Endothelial cell of umbilical vein (primary cell): ENCODE measurements at regions not wholly inside any gene's neighbourhood (a gene's known extent, or its start where the extent isn't known, plus 50 kb on each side); places are given as distances from the start of the nearest gene placed in this dataset.

ENCODE experiments used
- BruUV-seq: library from RNA; stranded (reverse); fragments of 400-500 nt; replicated peaks from 2 replicates; lab custom pipeline; 2021; lab: Mats Ljungman, UMichigan
- CTCF ChIA-PET: fragments of 300-600, 350-600 bp; sonication (Branson Sonifier 250); formaldehyde crosslinking; loops from one replicate; lab custom pipeline; 2021; ENCODE audit warnings: antibody characterized with exemption, inconsistent platforms; lab: Charles Lee
- POLR2A ChIA-PET: fragments of 300-600, 350-600 bp; sonication (Branson Sonifier 250); formaldehyde crosslinking; loops from one replicate; lab custom pipeline; 2021; ENCODE audit warnings: antibody characterized with exemption, inconsistent platforms; lab: Charles Lee
- DNase-seq: peaks from one replicate; pipeline ENCODE4 v3.0.0-alpha.2; 2011; ENCODE audit warnings: low read depth, low spot score
- FAIRE-seq: peaks from 2 replicates; lab custom pipeline; 2011; peaks lifted over from hg19 to GRCh38; lab: Jason Lieb, UNC
- H2AFZ ChIP-seq: 2 replicates; pipeline ENCODE4 v1.6.0; 2012; ENCODE audit warnings: low read depth, low read length, control low read depth, inconsistent platforms
- H3K27ac ChIP-seq: 2 replicates; pipeline ENCODE4 v1.5.1; 2011; ENCODE audit warnings: low read depth, mild to moderate bottlenecking, control low read depth, low read length, moderate library complexity; ENCODE audit not compliant: insufficient read depth
- H3K27me3 ChIP-seq, 2 experiments: 2 replicates each; pipeline versions ENCODE4 v1.6.0 to v1.6.1; 2011; ENCODE audit warnings: low read length in 2 of 2, mixed read lengths in 1 of 2; ENCODE audit not compliant: control insufficient read depth in 2 of 2, insufficient read depth in 2 of 2
- H3K36me3 ChIP-seq, 2 experiments: 2 replicates in 1 of 2; 3 replicates in 1 of 2; pipeline ENCODE4 v1.5.1; 2011; ENCODE audit warnings: low read length in 2 of 2, mild to moderate bottlenecking in 1 of 2, moderate library complexity in 1 of 2; ENCODE audit not compliant: control insufficient read depth in 2 of 2, insufficient read depth in 2 of 2; ENCODE audit errors: extremely low read depth in 1 of 2
- H3K4me1 ChIP-seq: 3 replicates; pipeline ENCODE4 v1.5.1; 2011; ENCODE audit warnings: mild to moderate bottlenecking, low read length; ENCODE audit not compliant: control insufficient read depth, insufficient read depth; ENCODE audit errors: extremely low read depth
- H3K4me2 ChIP-seq: 2 replicates; pipeline ENCODE4 v1.6.1; 2011; ENCODE audit warnings: low read length, control low read depth, mixed read lengths; ENCODE audit not compliant: insufficient read depth
- H3K4me3 ChIP-seq, 3 experiments: fragments of 200-600 bp in 1 of 3; sonication (generic), shearing (Covaris generic) in 1 of 3; replicated peaks in 1 of 3; 2 replicates each; pipeline ENCODE4 v1.5.1; 2011 to 2016; ENCODE audit warnings: control low read depth in 3 of 3, low read length in 3 of 3, mild to moderate bottlenecking in 2 of 3, inconsistent platforms in 1 of 3, low read depth in 1 of 3, moderate library complexity in 1 of 3; ENCODE audit not compliant: insufficient read depth in 1 of 3
- H3K79me2 ChIP-seq: 2 replicates; pipeline ENCODE4 v1.6.0; 2012; ENCODE audit warnings: low read length, inconsistent platforms; ENCODE audit not compliant: control insufficient read depth, insufficient read depth
- H3K9ac ChIP-seq: replicated peaks from 2 replicates; pipeline ENCODE3; 2011; ENCODE audit warnings: low read length, control low read depth; ENCODE audit not compliant: insufficient read depth; ENCODE audit errors: extremely low read depth
- H3K9me1 ChIP-seq: replicated peaks from 3 replicates; pipeline ENCODE4 v1.6.0; 2011; ENCODE audit warnings: mild to moderate bottlenecking, low read length; ENCODE audit not compliant: control insufficient read depth, insufficient read depth; ENCODE audit errors: extremely low read depth
- H3K9me3 ChIP-seq: replicated peaks from 2 replicates; pipeline ENCODE4 v1.5.1; 2012; ENCODE audit warnings: low read length, inconsistent platforms; ENCODE audit not compliant: control insufficient read depth, insufficient read depth
- H4K20me1 ChIP-seq: replicated peaks from 2 replicates; pipeline ENCODE3; 2011; ENCODE audit warnings: mild to moderate bottlenecking, low read length; ENCODE audit not compliant: control insufficient read depth, insufficient read depth; ENCODE audit errors: extremely low read depth
- CTCF ChIP-seq, 2 donors: IDR thresholded peaks; 1 replicate in 1 of 2; 2 replicates in 1 of 2; pipeline ENCODE4 v1.5.1; 2011; ENCODE audit warnings: low read length in 2 of 2, mild to moderate bottlenecking in 2 of 2, moderate library complexity in 2 of 2, control low read depth in 1 of 2, inconsistent platforms in 1 of 2, low read depth in 1 of 2; ENCODE audit not compliant: insufficient read depth in 1 of 2; ENCODE audit errors: extremely low read depth in 1 of 2
- EZH2 ChIP-seq: IDR thresholded peaks from 2 replicates; pipeline ENCODE4 v1.6.1; 2012; ENCODE audit warnings: borderline replicate concordance, low read depth, mild to moderate bottlenecking, moderate library complexity, low read length, inconsistent platforms; ENCODE audit not compliant: severe bottlenecking
- FOS ChIP-seq: IDR thresholded peaks from 2 replicates; pipeline ENCODE4 v1.6.1; 2011; ENCODE audit warnings: mild to moderate bottlenecking, low read length, moderate library complexity, borderline replicate concordance; ENCODE audit not compliant: insufficient read depth
- GATA2 ChIP-seq: IDR thresholded peaks from 2 replicates; pipeline ENCODE4 v1.7.0; 2011; ENCODE audit warnings: low read depth, mild to moderate bottlenecking, moderate library complexity, mixed read lengths, low read length; ENCODE audit not compliant: insufficient read length, insufficient read depth
- JUN ChIP-seq: IDR thresholded peaks from 2 replicates; pipeline ENCODE4 v1.6.1; 2011; ENCODE audit warnings: borderline replicate concordance, low read depth; ENCODE audit not compliant: insufficient read length, insufficient read depth
- MYC ChIP-seq: IDR thresholded peaks from one replicate; pipeline ENCODE4 v1.6.1; 2011; ENCODE audit warnings: mild to moderate bottlenecking, low read depth, low read length
- POLR2A ChIP-seq: IDR thresholded peaks from 2 replicates; pipeline ENCODE4 v1.6.1; 2012; ENCODE audit warnings: low read depth, mild to moderate bottlenecking, control low read depth, low read length
- POLR2AphosphoS5 ChIP-seq: IDR thresholded peaks from 2 replicates; pipeline ENCODE4 v1.6.1; 2012; ENCODE audit warnings: low read depth, mild to moderate bottlenecking, control low read depth, low read length, moderate library complexity; ENCODE audit not compliant: insufficient read depth
- dilution Hi-C: fragments of 300-500 bp; cut with MboI; formaldehyde crosslinking; loops from one replicate; pipeline ENCODE4 v1.15.0; 2019; ENCODE audit warnings: low sequenced_read_pairs; ENCODE audit not compliant: extremely low pct_ligation_motif_present
- intact Hi-C: fragments of 100-400 bp; cut with micrococcal nuclease; formaldehyde crosslinking; loops from one replicate; pipeline ENCODE4 v1.10.0; 2022
- TF ChIP-seq, protein P1 (sequence below): IDR thresholded peaks from 2 replicates; pipeline ENCODE4 v1.6.1; 2011; ENCODE audit not compliant: insufficient read depth, insufficient read length

DNA sequence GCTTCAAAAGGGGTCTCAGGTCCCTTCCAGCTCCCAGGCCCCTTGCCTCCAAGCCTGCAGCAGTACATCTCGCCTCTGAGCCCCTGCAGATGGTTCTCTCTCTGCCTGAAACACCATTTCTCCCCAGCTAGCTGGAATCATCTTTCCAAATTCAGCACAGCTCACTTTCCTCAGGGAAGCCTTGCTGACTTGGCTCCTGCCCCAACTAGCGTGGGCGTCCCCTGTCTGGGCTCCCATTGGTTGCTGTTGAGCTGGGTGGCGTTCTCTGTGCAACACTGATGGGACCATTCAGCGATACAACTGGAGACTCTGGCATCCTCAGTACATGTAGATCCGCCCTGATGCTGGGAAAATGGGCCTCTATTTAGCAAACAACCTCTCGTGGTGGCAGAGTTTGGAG lies 141.3 kb upstream of the IGSF21 start:
- intact Hi-C loops = no loop called here
- no peaks in the 10 kb centered on the region for H3K79me2 ChIP-seq
- BruUV-seq = no TSS peak
- ChIA-PET CTCF (no interaction called here), POLR2A (no interaction called here)
- no peak for FAIRE-seq
- no peaks in the 10 kb centered on the region for H3K36me3 ChIP-seq
- dilution Hi-C loops = no loop called here
- H3K4me3 ChIP-seq = no peak overlapping the region
- no peaks in the 10 kb centered on the region for H3K27me3 ChIP-seq
- H3K9me1 ChIP-seq = no peaks in the 10 kb centered on the region
- no peak for DNase-seq
- no peak for TF ChIP-seq POLR2AphosphoS5
- TF ChIP-seq CTCF (IDR thresholded peaks at IDR 0.05; ENCODE audit: extremely low read depth in 1 of 2, insufficient read depth in 1 of 2, low read depth in 1 of 2, low read length in 2 of 2) = no peak
- no peak for TF ChIP-seq POLR2A
- no peak for TF ChIP-seq FOS
- TF ChIP-seq JUN = no peak
- no peak for TF ChIP-seq MYC
- TF ChIP-seq GATA2 = no peak
- TF ChIP-seq, protein P1, sequence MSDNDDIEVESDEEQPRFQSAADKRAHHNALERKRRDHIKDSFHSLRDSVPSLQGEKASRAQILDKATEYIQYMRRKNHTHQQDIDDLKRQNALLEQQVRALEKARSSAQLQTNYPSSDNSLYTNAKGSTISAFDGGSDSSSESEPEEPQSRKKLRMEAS = no peak
- no peak for TF ChIP-seq EZH2
- H3K27ac ChIP-seq = no peak overlapping the region
- no peak overlapping the region for H3K4me2 ChIP-seq
- H4K20me1 ChIP-seq = no peaks in the 10 kb centered on the region
- H3K4me1 ChIP-seq = no peaks in the 10 kb centered on the region
- no peak overlapping the region for H2AFZ ChIP-seq
- H3K9me3 ChIP-seq = peaks cover 4% of the 10 kb centered on the region
- H3K9ac ChIP-seq = no peak overlapping the region
